Common myeloid progenitor, CD34-positive (primary cell): ENCODE measurements at regions not wholly inside any gene's neighbourhood (a gene's known extent, or its start where the extent isn't known, plus 50 kb on each side); places are given as distances from the start of the nearest gene placed in this dataset.

Experiments used
- CTCF ChIA-PET: fragments of 350-600 bp; sonication (Branson Sonifier 250); formaldehyde crosslinking; loops from one replicate; lab custom pipeline; 2021; ENCODE audit warnings: antibody characterized with exemption; lab: Charles Lee
- POLR2A ChIA-PET: fragments of 350-600 bp; sonication (Branson Sonifier 250); formaldehyde crosslinking; loops from one replicate; lab custom pipeline; 2021; ENCODE audit warnings: antibody characterized with exemption; lab: Charles Lee
- DNase-seq, 3 donors: peaks; one replicate each; pipeline versions ENCODE4 v3.0.0 to v3.0.0-alpha.2; 2013
- H3K27ac ChIP-seq, 2 experiments: 1 replicate in 1 of 2; 2 replicates in 1 of 2; pipeline ENCODE4 v1.7.0; 2013; ENCODE audit warnings: inconsistent platforms in 2 of 2, low read length in 2 of 2, mild to moderate bottlenecking in 2 of 2, low read depth in 1 of 2, moderate library complexity in 1 of 2; ENCODE audit not compliant: severe bottlenecking in 2 of 2, insufficient read depth in 1 of 2, poor library complexity in 1 of 2
- H3K27me3 ChIP-seq, 5 experiments: replicated peaks in 2 of 5; 1 replicate in 3 of 5; 2 replicates in 2 of 5; pipeline versions ENCODE4 v1.6.1 to v1.7.0; 2013; ENCODE audit warnings: low read length in 4 of 5, mild to moderate bottlenecking in 2 of 5, moderate library complexity in 2 of 5, inconsistent platforms in 1 of 5; ENCODE audit not compliant: insufficient read depth in 5 of 5, control insufficient read depth in 4 of 5
- H3K36me3 ChIP-seq, 4 experiments: 1 replicate in 2 of 4; 2 replicates in 2 of 4; pipeline versions ENCODE4 v1.6.1 to v1.7.0; 2013; ENCODE audit warnings: low read length in 3 of 4, control low read depth in 1 of 4, mild to moderate bottlenecking in 1 of 4; ENCODE audit not compliant: control insufficient read depth in 4 of 4, insufficient read depth in 4 of 4
- H3K4me1 ChIP-seq, 4 experiments: 1 replicate in 3 of 4; 2 replicates in 1 of 4; pipeline versions ENCODE4 v1.6.1 to v1.7.1; 2013; ENCODE audit warnings: low read length in 3 of 4, mild to moderate bottlenecking in 3 of 4, control low read depth in 1 of 4, inconsistent platforms in 1 of 4, moderate library complexity in 1 of 4; ENCODE audit not compliant: control insufficient read depth in 4 of 4, insufficient read depth in 4 of 4; ENCODE audit errors: control extremely low read depth in 1 of 4
- H3K4me3 ChIP-seq, 7 experiments: 1 replicate in 4 of 7; 2 replicates in 3 of 7; pipeline versions ENCODE4 v1.5.1 to v1.7.0; 2013; ENCODE audit warnings: mild to moderate bottlenecking in 7 of 7, low read length in 6 of 7, moderate library complexity in 6 of 7, inconsistent platforms in 2 of 7, low read depth in 2 of 7, control low read depth in 1 of 7; ENCODE audit not compliant: insufficient read depth in 4 of 7, control insufficient read depth in 1 of 7; ENCODE audit errors: extremely low read depth in 1 of 7
- H3K9me3 ChIP-seq, 5 experiments: 1 replicate in 4 of 5; 2 replicates in 1 of 5; pipeline versions ENCODE4 v1.6.1 to v1.7.1; 2013; ENCODE audit warnings: low read length in 4 of 5, mild to moderate bottlenecking in 2 of 5, inconsistent platforms in 1 of 5, low read depth in 1 of 5, moderate library complexity in 1 of 5; ENCODE audit not compliant: control insufficient read depth in 4 of 5, insufficient read depth in 2 of 5; ENCODE audit errors: control extremely low read depth in 1 of 5
- WGBS: methylation state at CpG from one replicate; pipeline ENCODE4 v1.1.5; 2013; ENCODE audit not compliant: insufficient coverage; 5-methylcytosine and 5-hydroxymethylcytosine counted together

GRCh38 chr10:59563531-59563930 is 146.1 kb downstream of the SLC16A9 start:
- Histone ChIP-seq H3K4me3 (no peak overlapping the region), H3K36me3 (no peaks in the 10 kb centered on the region), H3K4me1 (no peaks in the 10 kb centered on the region), H3K27me3 (no peaks in the 10 kb centered on the region), H3K9me3 (peaks cover 0 to 2% (median 0%) of the 10 kb centered on the region in 5 experiments), H3K27ac (no peak overlapping the region)
- WGBS: no CpG with 5 or more reads among the region's 1 CpG
- ChIA-PET POLR2A (no interaction called here), CTCF (no interaction called here)
- DNase-seq: no peak

GRCh38 chr10:59562126-59562525 is 147.5 kb downstream of the SLC16A9 start:
- Histone ChIP-seq H3K27ac (no peak overlapping the region), H3K36me3 (no peaks in the 10 kb centered on the region), H3K9me3 (peaks cover 0 to 2% (median 0%) of the 10 kb centered on the region in 5 experiments), H3K27me3 (no peaks in the 10 kb centered on the region), H3K4me3 (no peak overlapping the region), H3K4me1 (no peaks in the 10 kb centered on the region)
- no peak for DNase-seq
- CTCF ChIA-PET: no interaction called here
- WGBS: 100% methylated on average over 1 of the region's 3 CpGs
- POLR2A ChIA-PET: interaction anchor here (0.7 kb wide), 1 partner anchor 664 kb away, joined by 3 read pairs; no protein-coding TSS in a partner anchor

- ChIA-PET CTCF (no interaction called here), POLR2A (interaction anchor here (0.7 kb wide), 1 partner anchor 664 kb away, joined by 3 read pairs; no protein-coding TSS in a partner anchor)
- WGBS: 92% methylated on average over 1 of the region's 3 CpGs
- DNase-seq: no peak
- Histone ChIP-seq H3K27me3 (no peaks in the 10 kb centered on the region), H3K36me3 (no peaks in the 10 kb centered on the region), H3K27ac (no peak overlapping the region), H3K4me3 (no peak overlapping the region), H3K9me3 (peaks cover 0 to 2% (median 0%) of the 10 kb centered on the region in 5 experiments), H3K4me1 (no peaks in the 10 kb centered on the region)
These were observed 148.1 kb downstream of the SLC16A9 start for GRCh38 chr10:59561477-59562121.

- Histone ChIP-seq H3K36me3 (no peaks in the 10 kb centered on the region), H3K27ac (no peak overlapping the region), H3K27me3 (no peaks in the 10 kb centered on the region), H3K9me3 (peaks cover 0 to 2% (median 0%) of the 10 kb centered on the region in 5 experiments), H3K4me1 (no peaks in the 10 kb centered on the region), H3K4me3 (no peak overlapping the region)
- DNase-seq: no peak
- ChIA-PET POLR2A (no interaction called here), CTCF (no interaction called here)
- 95% methylated on average over 2 of the region's 2 CpGs for WGBS
These were observed 148.7 kb downstream of the SLC16A9 start for GRCh38 chr10:59560990-59561389.

GRCh38 chr10:59560161-59560560 is 149.5 kb downstream of the SLC16A9 start:
- no peak for DNase-seq
- Histone ChIP-seq H3K4me1 (no peaks in the 10 kb centered on the region), H3K4me3 (no peak overlapping the region), H3K27ac (no peak overlapping the region), H3K27me3 (no peaks in the 10 kb centered on the region), H3K9me3 (peaks cover 0 to 2% (median 0%) of the 10 kb centered on the region in 5 experiments), H3K36me3 (no peaks in the 10 kb centered on the region)
- ChIA-PET POLR2A (no interaction called here), CTCF (interaction anchor here (0.8 to 1.0 kb wide), 2 partner anchors 20 to 286 kb away, joined by 3 read pairs; no protein-coding TSS in a partner anchor)
- WGBS: 79% methylated on average over 2 of the region's 2 CpGs

GRCh38 chr10:59558066-59558465 is 151.6 kb downstream of the SLC16A9 start:
- Histone ChIP-seq H3K4me1 (no peaks in the 10 kb centered on the region), H3K27ac (no peak overlapping the region), H3K36me3 (no peaks in the 10 kb centered on the region), H3K4me3 (no peak overlapping the region), H3K27me3 (no peaks in the 10 kb centered on the region), H3K9me3 (peaks cover 0 to 2% (median 0%) of the 10 kb centered on the region in 5 experiments)
- CTCF ChIA-PET: interaction anchor here (0.9 kb wide), 1 partner anchor 40 kb away, joined by 3 read pairs; no protein-coding TSS in a partner anchor
- no peak for DNase-seq
- POLR2A ChIA-PET: no interaction called here
- WGBS: 94% methylated on average over 3 of the region's 4 CpGs

GRCh38 chr10:59557642-59558041 is 152.0 kb downstream of the SLC16A9 start:
- Histone ChIP-seq H3K27ac (no peak overlapping the region), H3K27me3 (no peaks in the 10 kb centered on the region), H3K4me1 (no peaks in the 10 kb centered on the region), H3K36me3 (no peaks in the 10 kb centered on the region), H3K9me3 (peaks cover 0 to 2% (median 0%) of the 10 kb centered on the region in 5 experiments), H3K4me3 (no peak overlapping the region)
- ChIA-PET CTCF (no interaction called here), POLR2A (no interaction called here)
- DNase-seq: no peak
- 48% methylated on average over 2 of the region's 3 CpGs for WGBS
